SK-N-SH (cell line): ENCODE measurements at regions not wholly inside any gene's neighbourhood (a gene's known extent, or its start where the extent isn't known, plus 50 kb on each side); places are given as distances from the start of the nearest gene placed in this dataset.

ENCODE experiments used
- CTCF ChIA-PET: fragments of 300-600, 350-600 bp; formaldehyde crosslinking; extraction: SDS; loops from one replicate; lab custom pipeline; 2021; lab: Yijun Ruan, JAX
- POLR2A ChIA-PET: fragments of 350-600 bp; sonication (Branson Sonifier 250); formaldehyde crosslinking; extraction: SDS; loops from one replicate; lab custom pipeline; 2020; ENCODE audit warnings: antibody characterized with exemption, inconsistent platforms; lab: Yijun Ruan, JAX
- DNase-seq: peaks from one replicate; pipeline ENCODE4 v3.0.0; 2012
- H2AFZ ChIP-seq: fragments of 200-600 bp; sonication (generic); 2 replicates; pipeline ENCODE4 v1.8.1; 2016; ENCODE audit warnings: antibody characterized with exemption, mild to moderate bottlenecking, low read depth
- H3F3A ChIP-seq: fragments of 200-600 bp; sonication (generic); replicated peaks from 2 replicates; pipeline ENCODE3; 2016; ENCODE audit warnings: antibody characterized with exemption, mild to moderate bottlenecking; ENCODE audit not compliant: insufficient read depth
- H3K27ac ChIP-seq, 2 experiments: fragments of 200-500 bp in 1 of 2; fragments of 200-600 bp in 1 of 2; sonication (Bioruptor generic) in 1 of 2; sonication (generic), shearing (Covaris generic) in 1 of 2; 2 replicates each; pipeline versions ENCODE4 v1.5.1 to v1.6.1; 2014 to 2016; ENCODE audit warnings: low read depth in 2 of 2, inconsistent platforms in 1 of 2, low read length in 1 of 2, mild to moderate bottlenecking in 1 of 2, mixed read lengths in 1 of 2
- H3K27me3 ChIP-seq: fragments of 200-600 bp; sonication (generic), shearing (Covaris generic); 2 replicates; pipeline ENCODE4 v1.6.1; 2016; ENCODE audit warnings: mixed run types; ENCODE audit not compliant: insufficient read depth
- H3K36me3 ChIP-seq, 2 experiments: fragments of 200-500 bp in 1 of 2; fragments of 200-600 bp in 1 of 2; sonication (Bioruptor generic) in 1 of 2; sonication (generic) in 1 of 2; replicated peaks in 1 of 2; 2 replicates each; pipeline versions ENCODE3 to v1.5.1; 2014 to 2016; ENCODE audit warnings: low read length in 1 of 2, mild to moderate bottlenecking in 1 of 2; ENCODE audit not compliant: insufficient read depth in 2 of 2, control insufficient read depth in 1 of 2
- H3K4me1 ChIP-seq, 2 experiments: fragments of 200-500 bp in 1 of 2; fragments of 200-600 bp in 1 of 2; sonication (Bioruptor generic) in 1 of 2; sonication (generic), shearing (Covaris generic) in 1 of 2; 2 replicates each; pipeline versions ENCODE4 v1.5.1 to v1.6.1; 2014 to 2016; ENCODE audit warnings: low read depth in 1 of 2, low read length in 1 of 2, mixed run types in 1 of 2; ENCODE audit not compliant: insufficient read depth in 2 of 2, control insufficient read depth in 1 of 2
- H3K4me2 ChIP-seq: fragments of 200-600 bp; sonication (generic), shearing (Covaris generic); 2 replicates; pipeline ENCODE4 v1.6.1; 2017; ENCODE audit warnings: mixed run types
- H3K4me3 ChIP-seq, 2 experiments: fragments of 200-500 bp in 1 of 2; fragments of 200-600 bp in 1 of 2; sonication (Bioruptor generic) in 1 of 2; sonication (generic), shearing (Covaris generic) in 1 of 2; 2 replicates each; pipeline versions ENCODE4 v1.5.1 to v1.8.1; 2014 to 2016; ENCODE audit warnings: low read depth in 2 of 2, inconsistent platforms in 1 of 2, low read length in 1 of 2, mild to moderate bottlenecking in 1 of 2, mixed read lengths in 1 of 2, moderate library complexity in 1 of 2
- H3K79me2 ChIP-seq: fragments of 200-600 bp; sonication (generic); 2 replicates; pipeline ENCODE4 v1.8.1; 2017; ENCODE audit warnings: mild to moderate bottlenecking; ENCODE audit not compliant: insufficient read depth
- H3K9ac ChIP-seq: fragments of 200-600 bp; sonication (generic); 2 replicates; pipeline ENCODE4 v1.6.1; 2017; ENCODE audit warnings: mixed run types
- H3K9me2 ChIP-seq: fragments of 200-600 bp; sonication (generic); 2 replicates; pipeline ENCODE4 v1.6.1; 2017; ENCODE audit warnings: mixed run types
- H3K9me3 ChIP-seq: fragments of 200-600 bp; sonication (generic); 2 replicates; pipeline ENCODE4 v1.6.1; 2017; ENCODE audit warnings: mixed run types, mild to moderate bottlenecking, moderate library complexity
- H4K20me1 ChIP-seq: fragments of 200-600 bp; sonication (generic); 2 replicates; pipeline ENCODE4 v1.6.1; 2017; ENCODE audit warnings: mild to moderate bottlenecking, mixed run types; ENCODE audit not compliant: insufficient read depth
- CHD2 ChIP-seq: fragments of 150-350 bp; IDR thresholded peaks from 2 replicates; pipeline ENCODE4 v1.6.1; 2018; ENCODE audit warnings: low read length; ENCODE audit not compliant: partially characterized antibody
- ELF1 ChIP-seq: IDR thresholded peaks from 2 replicates; pipeline ENCODE4 v1.4.0; 2012
- FOXJ3 ChIP-seq: sonication (generic); formaldehyde crosslinking; IDR thresholded peaks from 2 replicates; pipeline ENCODE4 v1.5.1; 2020; ENCODE audit warnings: mild to moderate bottlenecking, missing genetic modification reagents
- FOXM1 ChIP-seq: IDR thresholded peaks from 2 replicates; pipeline ENCODE4 v1.4.0; 2012; ENCODE audit warnings: low read depth, mild to moderate bottlenecking
- GATA2 ChIP-seq: sonication (generic); formaldehyde crosslinking; IDR thresholded peaks from 2 replicates; pipeline ENCODE4 v1.5.0; 2020; ENCODE audit warnings: mild to moderate bottlenecking, missing genetic modification reagents
- JUND ChIP-seq: IDR thresholded peaks from 2 replicates; pipeline ENCODE4 v1.4.0; 2012
- MEF2A ChIP-seq: IDR thresholded peaks from 2 replicates; pipeline ENCODE4 v1.4.0; 2012; ENCODE audit warnings: low read depth, borderline replicate concordance
- MXI1 ChIP-seq: IDR thresholded peaks from 2 replicates; pipeline ENCODE4 v1.6.1; 2012; ENCODE audit warnings: mild to moderate bottlenecking, low read depth, low read length, improper control_type of control experiment
- POLR2AphosphoS5 ChIP-seq: IDR thresholded peaks from 2 replicates; pipeline ENCODE4 v1.6.1; 2012; ENCODE audit warnings: low read depth, low read length
- RCOR1 ChIP-seq: fragments of 150-350 bp; IDR thresholded peaks from 2 replicates; pipeline ENCODE4 v1.6.1; 2017; ENCODE audit warnings: antibody characterized with exemption, low read length
- RXRA ChIP-seq: IDR thresholded peaks from 2 replicates; pipeline ENCODE4 v1.4.0; 2012; ENCODE audit warnings: low read depth, mild to moderate bottlenecking, borderline replicate concordance
- SIN3A ChIP-seq: IDR thresholded peaks from 2 replicates; pipeline ENCODE4 v1.6.1; 2012; ENCODE audit warnings: low read depth, mild to moderate bottlenecking, low read length, moderate library complexity, borderline replicate concordance
- TEAD4 ChIP-seq: IDR thresholded peaks from 2 replicates; pipeline ENCODE4 v1.4.0; 2012; ENCODE audit warnings: mild to moderate bottlenecking, borderline replicate concordance; ENCODE audit not compliant: insufficient read depth
- WGBS: methylation state at CpG from one replicate; pipeline ENCODE4 v1.1.6; 2017; ENCODE audit warnings: low lambda C conversion rate; 5-methylcytosine and 5-hydroxymethylcytosine counted together
- TF ChIP-seq, protein P1 (sequence below): IDR thresholded peaks from 2 replicates; pipeline ENCODE4; 2012

DNA sequence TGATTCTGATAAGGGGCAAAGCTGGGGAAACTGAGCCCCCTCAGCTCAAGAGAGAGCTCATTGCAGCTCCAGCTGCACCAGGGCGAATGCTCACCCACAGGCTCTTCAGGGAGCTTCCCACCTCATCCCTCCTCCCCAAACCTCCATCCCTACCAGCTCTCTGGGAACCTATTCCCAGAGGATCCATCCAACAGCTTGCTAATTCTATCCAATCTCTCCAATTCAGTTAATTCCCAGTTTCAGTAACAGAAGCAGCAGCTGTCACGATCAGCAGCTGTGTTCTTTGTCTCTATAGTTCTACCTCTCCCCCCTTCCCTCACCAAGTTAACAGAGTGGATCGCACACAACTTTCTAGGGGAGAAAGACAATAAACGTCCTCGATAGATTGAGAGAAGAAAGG is 135.5 kb upstream of the EFNA5 start (continued):
- no peak for TF ChIP-seq GATA2 (CRISPR knock-in tag)
- no peak for TF ChIP-seq JUND
- TF ChIP-seq, protein P1, sequence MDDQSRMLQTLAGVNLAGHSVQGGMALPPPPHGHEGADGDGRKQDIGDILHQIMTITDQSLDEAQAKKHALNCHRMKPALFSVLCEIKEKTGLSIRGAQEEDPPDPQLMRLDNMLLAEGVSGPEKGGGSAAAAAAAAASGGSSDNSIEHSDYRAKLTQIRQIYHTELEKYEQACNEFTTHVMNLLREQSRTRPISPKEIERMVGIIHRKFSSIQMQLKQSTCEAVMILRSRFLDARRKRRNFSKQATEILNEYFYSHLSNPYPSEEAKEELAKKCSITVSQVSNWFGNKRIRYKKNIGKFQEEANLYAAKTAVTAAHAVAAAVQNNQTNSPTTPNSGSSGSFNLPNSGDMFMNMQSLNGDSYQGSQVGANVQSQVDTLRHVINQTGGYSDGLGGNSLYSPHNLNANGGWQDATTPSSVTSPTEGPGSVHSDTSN = no peak
- TF ChIP-seq CHD2 = no peak
- TF ChIP-seq, all 33 proteins: peak for 0

DNA sequence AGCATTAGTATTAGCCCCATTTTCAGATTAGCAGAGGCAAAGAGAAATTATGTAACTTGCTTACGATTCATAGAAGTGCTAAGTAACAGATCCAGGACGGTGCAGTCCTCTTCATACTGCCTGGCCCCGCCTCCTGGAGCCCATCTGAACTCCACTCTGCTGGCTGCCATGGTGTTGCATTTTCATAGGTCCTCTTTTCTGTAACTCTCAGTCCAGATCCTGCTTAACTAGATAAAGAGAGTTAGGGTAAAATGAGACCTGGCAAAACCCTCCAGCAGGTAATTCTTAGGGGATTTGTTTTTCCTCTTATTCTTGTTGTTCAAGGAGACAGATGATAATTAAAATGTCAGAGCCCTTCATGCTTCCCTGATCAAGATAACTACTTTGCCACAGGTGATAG is 135.1 kb upstream of the EFNA5 start:
- no peak overlapping the region for H3K27ac ChIP-seq
- no peaks in the 10 kb centered on the region for H3K9me3 ChIP-seq
- no peak for TF ChIP-seq ELF1
- no peak for TF ChIP-seq RCOR1
- TF ChIP-seq FOXM1 = no peak
- no peak for TF ChIP-seq TEAD4
- TF ChIP-seq MXI1 = no peak
- TF ChIP-seq FOXJ3 (CRISPR knock-in tag) = no peak
- TF ChIP-seq GATA2 (CRISPR knock-in tag) = no peak
- no peak for TF ChIP-seq POLR2AphosphoS5
- no peaks in the 10 kb centered on the region for H3K36me3 ChIP-seq
- H3K4me2 ChIP-seq = no peak overlapping the region
- H3K9ac ChIP-seq = no peak overlapping the region
- no peaks in the 10 kb centered on the region for H3K9me2 ChIP-seq
- H4K20me1 ChIP-seq = no peaks in the 10 kb centered on the region
- H3K4me3 ChIP-seq = no peak overlapping the region
- CTCF ChIA-PET = interaction anchor here (0.6 kb wide), 1 partner anchor 36 kb away, joined by 3 read pairs; no protein-coding TSS in a partner anchor
- no peaks in the 10 kb centered on the region for H3K79me2 ChIP-seq
- H2AFZ ChIP-seq = no peak overlapping the region
- H3K27me3 ChIP-seq = no peaks in the 10 kb centered on the region
- DNase-seq = no peak
- peaks cover 0 to 26% of the 10 kb centered on the region in 2 experiments; a peak in 2 of 4 replicates for H3K4me1 ChIP-seq
- POLR2A ChIA-PET = no interaction called here
- H3F3A ChIP-seq = no peaks in the 10 kb centered on the region
- WGBS = 82% methylated on average over 3 of the region's 3 CpGs

DNA sequence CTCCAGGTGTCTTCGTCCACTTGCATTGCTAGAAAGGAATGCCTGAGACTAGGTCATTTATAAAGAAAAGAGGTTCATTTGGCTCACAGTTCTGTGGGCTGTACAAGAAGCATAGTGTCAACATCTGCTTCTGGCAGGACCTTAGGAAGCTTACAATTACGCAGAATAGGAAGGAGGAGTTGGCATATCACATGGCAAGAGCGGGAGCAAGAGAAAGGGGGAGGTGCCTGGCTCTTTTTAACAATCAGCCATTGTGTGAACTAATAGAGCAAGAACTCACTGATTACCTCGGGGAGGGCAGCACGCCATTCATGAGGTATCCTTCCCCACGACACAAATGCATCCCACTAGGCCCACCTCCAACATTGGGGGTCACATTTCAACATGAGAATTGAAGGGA is 134.4 kb upstream of the EFNA5 start:
- H4K20me1 ChIP-seq = no peaks in the 10 kb centered on the region
- no peaks in the 10 kb centered on the region for H3K36me3 ChIP-seq
- no peaks in the 10 kb centered on the region for H3K9me2 ChIP-seq
- CTCF ChIA-PET = no interaction called here
- POLR2A ChIA-PET = no interaction called here
- no peaks in the 10 kb centered on the region for H3F3A ChIP-seq
- H3K4me1 ChIP-seq = peaks cover 0 to 21% of the 10 kb centered on the region in 2 experiments; a peak in 2 of 4 replicates
- TF ChIP-seq JUND (no peak), RXRA (no peak), MEF2A (no peak), SIN3A (no peak)
- TF ChIP-seq, all 33 proteins: peak for 0
- Histone ChIP-seq H3K4me3 (no peak overlapping the region), H2AFZ (no peak overlapping the region), H3K27ac (no peak overlapping the region), H3K79me2 (no peaks in the 10 kb centered on the region), H3K4me2 (no peak overlapping the region), H3K9ac (no peak overlapping the region), H3K9me3 (no peaks in the 10 kb centered on the region), H3K27me3 (no peaks in the 10 kb centered on the region)
- WGBS = 72% methylated on average over 6 of the region's 6 CpGs
- no peak for DNase-seq
